Esophagus squamous epithelium (tissue), 5 donors: ENCODE measurements at regions not wholly inside any gene's neighbourhood (a gene's known extent, or its start where the extent isn't known, plus 50 kb on each side); places are given as distances from the start of the nearest gene placed in this dataset.

Experiments used
- DNase-seq: peaks from one replicate; lab custom pipeline; 2025; lab: John Stamatoyannopoulos, UW
- H3K27ac ChIP-seq, 4 donors: fragments of 200-600 bp; sonication (generic); one replicate each; pipeline ENCODE4 v1.5.1; 2016 to 2019; ENCODE audit warnings: mild to moderate bottlenecking in 1 of 4
- H3K27me3 ChIP-seq, 4 donors: fragments of 200-600 bp; sonication (generic); 1 replicate in 3 of 4; 2 replicates in 1 of 4; pipeline versions ENCODE4 v1.5.1 to v1.6.0; 2017 to 2021; ENCODE audit warnings: antibody characterized with exemption in 1 of 4
- H3K36me3 ChIP-seq, 3 donors: fragments of 200-600 bp; sonication (generic); one replicate each; pipeline ENCODE4 v1.5.1; 2016 to 2019
- H3K4me1 ChIP-seq, 3 donors: fragments of 200-600 bp; sonication (generic); one replicate each; pipeline ENCODE4 v1.5.1; 2017 to 2019
- H3K4me3 ChIP-seq, 4 donors: fragments of 200-600 bp; sonication (generic); 1 replicate in 3 of 4; 2 replicates in 1 of 4; pipeline ENCODE4 v1.5.1; 2016 to 2019; ENCODE audit warnings: mild to moderate bottlenecking in 2 of 4, moderate library complexity in 1 of 4
- H3K9me3 ChIP-seq, 3 donors: fragments of 200-600 bp; sonication (generic); one replicate each; pipeline ENCODE4 v1.5.1; 2016 to 2019
- POLR2A ChIP-seq, 4 donors: fragments of 450-650 bp; IDR thresholded peaks; one replicate each; pipeline ENCODE4 v1.6.1; 2017; ENCODE audit warnings: antibody characterized with exemption in 4 of 4, mild to moderate bottlenecking in 4 of 4, moderate library complexity in 3 of 4
- WGBS, 2 donors: methylation state at CpG; one replicate each; pipeline ENCODE4 v1.1.5; 2018; 5-methylcytosine and 5-hydroxymethylcytosine counted together
- intact Hi-C: fragments of 100-400 bp; cut with DNase I; formaldehyde crosslinking; loops from one replicate; pipeline ENCODE4 v1.15.0; 2022
- TF ChIP-seq, protein P1 (sequence below), 6 experiments: fragments of 450-650 bp in 4 of 6; fragments of 200-600 bp in 2 of 6; sonication (generic) in 2 of 6; IDR thresholded peaks; one replicate each; pipeline ENCODE4 v1.5.1; 2016 to 2019; ENCODE audit warnings: antibody characterized with exemption in 6 of 6, mild to moderate bottlenecking in 4 of 6, moderate library complexity in 4 of 6
- donor health status: DM: yes; HTN: yes; CAD: no.

DNA sequence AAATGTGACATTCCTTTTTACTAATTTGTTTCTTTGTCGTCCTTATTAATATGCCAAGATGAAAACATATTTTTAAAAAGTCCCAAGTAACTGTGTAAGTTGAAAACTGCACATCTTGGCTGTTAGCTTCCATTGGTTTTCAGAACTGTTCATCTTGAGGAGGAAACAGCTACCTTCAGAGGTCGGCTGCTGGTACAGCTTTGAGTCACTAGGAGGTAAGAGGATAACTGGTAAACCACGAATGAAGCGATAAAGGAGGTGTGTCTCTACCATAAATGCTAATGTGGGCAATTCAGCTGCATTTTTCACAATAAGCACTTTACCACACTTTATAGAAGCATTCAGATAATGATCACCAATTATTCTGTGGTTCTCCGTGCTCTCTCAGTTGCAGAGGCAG lies 137.5 kb upstream of the KRAS start:
- no peak overlapping the region for H3K27ac ChIP-seq
- no peaks in the 10 kb centered on the region for H3K9me3 ChIP-seq
- H3K36me3 ChIP-seq: no peaks in the 10 kb centered on the region
- H3K4me3 ChIP-seq: no peak overlapping the region
- intact Hi-C loops: no loop called here
- H3K4me1 ChIP-seq: peaks cover 0 to 16% (median 6%) of the 10 kb centered on the region in 3 donors
- WGBS, 2 donors: 58 to 60% methylated on average over 5 of the region's 5 CpGs
- DNase-seq: no peak
- no peaks in the 10 kb centered on the region for H3K27me3 ChIP-seq
- TF ChIP-seq, protein P1, sequence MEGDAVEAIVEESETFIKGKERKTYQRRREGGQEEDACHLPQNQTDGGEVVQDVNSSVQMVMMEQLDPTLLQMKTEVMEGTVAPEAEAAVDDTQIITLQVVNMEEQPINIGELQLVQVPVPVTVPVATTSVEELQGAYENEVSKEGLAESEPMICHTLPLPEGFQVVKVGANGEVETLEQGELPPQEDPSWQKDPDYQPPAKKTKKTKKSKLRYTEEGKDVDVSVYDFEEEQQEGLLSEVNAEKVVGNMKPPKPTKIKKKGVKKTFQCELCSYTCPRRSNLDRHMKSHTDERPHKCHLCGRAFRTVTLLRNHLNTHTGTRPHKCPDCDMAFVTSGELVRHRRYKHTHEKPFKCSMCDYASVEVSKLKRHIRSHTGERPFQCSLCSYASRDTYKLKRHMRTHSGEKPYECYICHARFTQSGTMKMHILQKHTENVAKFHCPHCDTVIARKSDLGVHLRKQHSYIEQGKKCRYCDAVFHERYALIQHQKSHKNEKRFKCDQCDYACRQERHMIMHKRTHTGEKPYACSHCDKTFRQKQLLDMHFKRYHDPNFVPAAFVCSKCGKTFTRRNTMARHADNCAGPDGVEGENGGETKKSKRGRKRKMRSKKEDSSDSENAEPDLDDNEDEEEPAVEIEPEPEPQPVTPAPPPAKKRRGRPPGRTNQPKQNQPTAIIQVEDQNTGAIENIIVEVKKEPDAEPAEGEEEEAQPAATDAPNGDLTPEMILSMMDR (IDR thresholded peaks at IDR 0.05): no peak
- no peak for TF ChIP-seq POLR2A (IDR thresholded peaks at IDR 0.05)

DNA sequence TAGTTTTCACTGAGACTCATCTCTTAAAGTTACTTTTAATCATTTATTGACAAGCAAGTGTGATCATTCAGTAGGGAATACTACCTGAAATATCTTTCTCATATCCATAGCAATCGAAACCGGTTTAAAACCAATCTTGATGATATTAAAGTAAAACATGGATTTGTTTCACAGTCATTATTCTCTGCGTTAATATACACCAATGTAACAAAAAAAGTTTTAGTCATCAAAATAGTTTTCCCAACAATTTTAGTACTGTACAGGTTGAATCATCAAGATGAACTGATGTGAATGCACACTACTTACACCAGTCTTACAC lies 137.0 kb upstream of the KRAS start:
- intact Hi-C loops: no loop called here
- 84 to 87% methylated on average over 3 of the region's 3 CpGs for WGBS, 2 donors
- no peak for DNase-seq
- H3K4me1 ChIP-seq: peaks cover 0 to 16% (median 6%) of the 10 kb centered on the region in 3 donors
- no peaks in the 10 kb centered on the region for H3K36me3 ChIP-seq
- no peak overlapping the region for H3K27ac ChIP-seq
- TF ChIP-seq POLR2A (IDR thresholded peaks at IDR 0.05): no peak
- TF ChIP-seq, protein P1 (IDR thresholded peaks at IDR 0.05): no peak
- no peaks in the 10 kb centered on the region for H3K9me3 ChIP-seq
- no peaks in the 10 kb centered on the region for H3K27me3 ChIP-seq
- no peak overlapping the region for H3K4me3 ChIP-seq

DNA sequence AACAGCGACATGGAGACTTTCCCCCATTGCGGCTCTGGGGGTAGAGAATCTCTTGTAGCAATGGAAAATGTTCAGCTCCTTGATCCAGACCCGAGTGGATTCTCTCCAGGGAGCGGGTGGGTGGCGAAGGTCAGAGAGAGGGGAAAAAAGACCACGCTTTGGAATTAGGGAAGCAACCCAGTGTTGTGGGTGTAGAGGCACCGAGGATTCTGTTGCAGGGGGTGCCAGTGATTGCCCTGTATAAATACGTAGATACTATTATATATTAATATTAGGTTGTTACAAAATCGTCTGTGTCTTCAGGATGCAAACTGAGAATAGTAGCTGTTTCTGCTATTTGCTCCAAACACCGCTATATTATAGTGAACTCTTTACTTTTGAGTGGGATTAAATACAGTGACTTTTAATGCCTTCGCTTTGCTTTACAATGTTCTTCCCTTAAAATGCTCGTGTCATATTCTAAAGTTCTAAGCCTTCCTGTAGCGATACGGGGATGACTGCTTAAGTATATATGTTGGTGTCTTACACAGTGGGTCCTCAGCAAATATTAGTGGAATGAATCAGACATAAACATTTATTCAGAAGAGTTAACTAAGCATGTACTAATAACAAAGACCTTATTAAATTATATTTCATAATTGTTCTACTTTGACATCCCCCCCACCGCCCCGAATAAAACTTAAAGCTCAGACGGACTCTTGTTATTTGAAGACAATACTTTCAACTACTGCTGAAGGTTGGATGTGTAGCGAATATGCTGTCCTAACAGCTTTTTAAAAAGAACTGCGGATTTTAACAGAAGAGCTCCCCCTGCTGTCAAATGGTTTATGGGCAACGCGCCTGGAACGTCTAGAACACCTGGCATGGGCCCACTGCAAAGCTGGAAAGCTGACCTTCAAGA lies 136.4 kb upstream of the KRAS start:
- no peak for DNase-seq
- peak in 1 of 4 donors; percentile 8 for TF ChIP-seq POLR2A (IDR thresholded peaks at IDR 0.05)
- TF ChIP-seq, protein P1 (IDR thresholded peaks at IDR 0.05): peak; percentile 46 to 93 (median 86)

DNA sequence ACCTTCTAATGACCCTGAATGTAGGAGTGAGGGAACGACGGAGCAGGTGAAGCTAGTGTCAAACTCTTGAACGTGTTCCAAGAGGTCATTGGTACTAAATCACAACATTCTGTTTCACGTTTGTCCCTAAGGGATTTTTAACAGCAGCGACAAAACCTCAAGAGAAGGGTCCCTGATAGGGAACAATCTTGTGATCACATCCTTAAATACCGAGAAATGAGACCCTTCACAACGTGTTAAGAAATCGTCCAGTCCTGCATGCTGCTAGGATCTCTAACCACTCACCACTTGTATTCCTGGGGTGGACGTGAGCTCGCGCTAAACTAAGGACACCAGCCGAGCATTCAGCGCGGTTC lies 134.1 kb upstream of the KRAS start:
- intact Hi-C loops: no loop called here
- 20 to 25% methylated on average over 10 to 14 of the region's 14 CpGs for WGBS, 2 donors

More for the DNA sequence above, 136.4 kb upstream of the KRAS start:
- H3K9me3 ChIP-seq: no peaks in the 10 kb centered on the region
- 1% methylated on average over 21 to 22 of the region's 22 CpGs for WGBS, 2 donors
- H3K4me1 ChIP-seq: peaks cover 0 to 16% (median 6%) of the 10 kb centered on the region in 3 donors
- H3K27me3 ChIP-seq: no peaks in the 10 kb centered on the region
- H3K36me3 ChIP-seq: no peaks in the 10 kb centered on the region
- peak overlapping the region; percentile 97 to 99 (median 98) for H3K27ac ChIP-seq
- peak overlapping the region; percentile 53 to 75 (median 70) for H3K4me3 ChIP-seq
- intact Hi-C loops: no loop called here

More for the DNA sequence above, 134.1 kb upstream of the KRAS start:
- peak overlapping the region; percentile 53 to 75 (median 70) for H3K4me3 ChIP-seq
- no peaks in the 10 kb centered on the region for H3K9me3 ChIP-seq
- DNase-seq: no peak
- H3K27me3 ChIP-seq: no peaks in the 10 kb centered on the region
- H3K27ac ChIP-seq: peak overlapping the region; percentile 97 to 99 (median 98)
- TF ChIP-seq, protein P1 (IDR thresholded peaks at IDR 0.05): no peak
- no peak for TF ChIP-seq POLR2A (IDR thresholded peaks at IDR 0.05)
- peaks cover 0 to 16% (median 6%) of the 10 kb centered on the region in 3 donors for H3K4me1 ChIP-seq
- H3K36me3 ChIP-seq: no peaks in the 10 kb centered on the region
